ENCODE measurements at regions not wholly inside any gene's neighbourhood (a gene's known extent, or its start where the extent isn't known, plus 50 kb on each side); places are given as distances from the start of the nearest gene placed in this dataset.

GRCh38 chr2:176657393-176657792 lies 388.2 kb downstream of the MTX2 start:
- Histone ChIP-seq H3K9me3 (ENCODE audit: control insufficient read depth in 1 of 2, low read length in 2 of 2) (no peaks in the 10 kb centered on the region), H3K4me3 (ENCODE audit: low read depth in 1 of 2, low read length in 2 of 2) (no peak overlapping the region), H3K27me3 (ENCODE audit: control insufficient read depth in 1 of 2, insufficient read depth in 2 of 2, low read length in 2 of 2) (peaks cover 5 to 14% of the 10 kb centered on the region in 2 donors), H3K4me1 (ENCODE audit: control insufficient read depth in 1 of 2, insufficient read depth in 2 of 2, low read length in 2 of 2) (no peaks in the 10 kb centered on the region), H3K36me3 (ENCODE audit: control insufficient read depth in 1 of 2, insufficient read depth in 2 of 2, low read length in 2 of 2) (no peaks in the 10 kb centered on the region), H3K27ac (ENCODE audit: low read depth, low read length) (no peak overlapping the region), H3K9ac (ENCODE audit: low read depth in 1 of 2, low read length in 2 of 2) (no peak overlapping the region)

- Histone ChIP-seq H3K4me1 (ENCODE audit: control insufficient read depth in 1 of 2, insufficient read depth in 2 of 2, low read length in 2 of 2) (no peaks in the 10 kb centered on the region), H3K9me3 (ENCODE audit: control insufficient read depth in 1 of 2, low read length in 2 of 2) (no peaks in the 10 kb centered on the region), H3K36me3 (ENCODE audit: control insufficient read depth in 1 of 2, insufficient read depth in 2 of 2, low read length in 2 of 2) (no peaks in the 10 kb centered on the region), H3K9ac (ENCODE audit: low read depth in 1 of 2, low read length in 2 of 2) (no peak overlapping the region), H3K27me3 (ENCODE audit: control insufficient read depth in 1 of 2, insufficient read depth in 2 of 2, low read length in 2 of 2) (peaks cover 8 to 20% of the 10 kb centered on the region in 2 donors), H3K4me3 (ENCODE audit: low read depth in 1 of 2, low read length in 2 of 2) (no peak overlapping the region), H3K27ac (ENCODE audit: low read depth, low read length) (no peak overlapping the region)
Observed at GRCh38 chr2:176658708-176659107, 389.5 kb downstream of the MTX2 start.

GRCh38 chr2:176662753-176663152 lies 393.5 kb downstream of the MTX2 start:
- H3K27ac ChIP-seq (ENCODE audit: low read depth, low read length) = no peak overlapping the region
- H3K27me3 ChIP-seq (ENCODE audit: control insufficient read depth in 1 of 2, insufficient read depth in 2 of 2, low read length in 2 of 2) = peaks cover 8 to 25% of the 10 kb centered on the region in 2 donors
- no peak overlapping the region for H3K4me3 ChIP-seq (ENCODE audit: low read depth in 1 of 2, low read length in 2 of 2)
- H3K9ac ChIP-seq (ENCODE audit: low read depth in 1 of 2, low read length in 2 of 2) = no peak overlapping the region
- no peaks in the 10 kb centered on the region for H3K4me1 ChIP-seq (ENCODE audit: control insufficient read depth in 1 of 2, insufficient read depth in 2 of 2, low read length in 2 of 2)
- no peaks in the 10 kb centered on the region for H3K9me3 ChIP-seq (ENCODE audit: control insufficient read depth in 1 of 2, low read length in 2 of 2)
- no peaks in the 10 kb centered on the region for H3K36me3 ChIP-seq (ENCODE audit: control insufficient read depth in 1 of 2, insufficient read depth in 2 of 2, low read length in 2 of 2)

GRCh38 chr2:176664478-176664877 lies 395.2 kb downstream of the MTX2 start:
- no peaks in the 10 kb centered on the region for H3K9me3 ChIP-seq (ENCODE audit: control insufficient read depth in 1 of 2, low read length in 2 of 2)
- H3K4me3 ChIP-seq (ENCODE audit: low read depth in 1 of 2, low read length in 2 of 2) = no peak overlapping the region

GRCh38 chr2:176665086-176665485 lies 395.8 kb downstream of the MTX2 start:
- Histone ChIP-seq H3K27ac (ENCODE audit: low read depth, low read length) (no peak overlapping the region), H3K36me3 (ENCODE audit: control insufficient read depth in 1 of 2, insufficient read depth in 2 of 2, low read length in 2 of 2) (no peaks in the 10 kb centered on the region), H3K9me3 (ENCODE audit: control insufficient read depth in 1 of 2, low read length in 2 of 2) (no peaks in the 10 kb centered on the region), H3K4me1 (ENCODE audit: control insufficient read depth in 1 of 2, insufficient read depth in 2 of 2, low read length in 2 of 2) (no peaks in the 10 kb centered on the region), H3K9ac (ENCODE audit: low read depth in 1 of 2, low read length in 2 of 2) (no peak overlapping the region), H3K4me3 (ENCODE audit: low read depth in 1 of 2, low read length in 2 of 2) (no peak overlapping the region), H3K27me3 (ENCODE audit: control insufficient read depth in 1 of 2, insufficient read depth in 2 of 2, low read length in 2 of 2) (peaks cover 6 to 32% of the 10 kb centered on the region in 2 donors)

More at GRCh38 chr2:176664478-176664877, 395.2 kb downstream of the MTX2 start:
- Histone ChIP-seq H3K27ac (ENCODE audit: low read depth, low read length) (no peak overlapping the region), H3K4me1 (ENCODE audit: control insufficient read depth in 1 of 2, insufficient read depth in 2 of 2, low read length in 2 of 2) (no peaks in the 10 kb centered on the region), H3K36me3 (ENCODE audit: control insufficient read depth in 1 of 2, insufficient read depth in 2 of 2, low read length in 2 of 2) (no peaks in the 10 kb centered on the region), H3K27me3 (ENCODE audit: control insufficient read depth in 1 of 2, insufficient read depth in 2 of 2, low read length in 2 of 2) (peaks cover 6 to 31% of the 10 kb centered on the region in 2 donors), H3K9ac (ENCODE audit: low read depth in 1 of 2, low read length in 2 of 2) (no peak overlapping the region)

GRCh38 chr2:176668912-176669311 lies 399.7 kb downstream of the MTX2 start:
- Histone ChIP-seq H3K9ac (ENCODE audit: low read depth in 1 of 2, low read length in 2 of 2) (no peak overlapping the region), H3K27ac (ENCODE audit: low read depth, low read length) (no peak overlapping the region), H3K27me3 (ENCODE audit: control insufficient read depth in 1 of 2, insufficient read depth in 2 of 2, low read length in 2 of 2) (peaks cover 0 to 25% of the 10 kb centered on the region in 2 donors), H3K36me3 (ENCODE audit: control insufficient read depth in 1 of 2, insufficient read depth in 2 of 2, low read length in 2 of 2) (no peaks in the 10 kb centered on the region), H3K4me3 (ENCODE audit: low read depth in 1 of 2, low read length in 2 of 2) (no peak overlapping the region), H3K4me1 (ENCODE audit: control insufficient read depth in 1 of 2, insufficient read depth in 2 of 2, low read length in 2 of 2) (no peaks in the 10 kb centered on the region), H3K9me3 (ENCODE audit: control insufficient read depth in 1 of 2, low read length in 2 of 2) (no peaks in the 10 kb centered on the region)

- H3K4me3 ChIP-seq (ENCODE audit: low read depth in 1 of 2, low read length in 2 of 2) = no peak overlapping the region
- no peaks in the 10 kb centered on the region for H3K4me1 ChIP-seq (ENCODE audit: control insufficient read depth in 1 of 2, insufficient read depth in 2 of 2, low read length in 2 of 2)
- H3K27ac ChIP-seq (ENCODE audit: low read depth, low read length) = no peak overlapping the region
- no peaks in the 10 kb centered on the region for H3K9me3 ChIP-seq (ENCODE audit: control insufficient read depth in 1 of 2, low read length in 2 of 2)
- peaks cover 0 to 25% of the 10 kb centered on the region in 2 donors for H3K27me3 ChIP-seq (ENCODE audit: control insufficient read depth in 1 of 2, insufficient read depth in 2 of 2, low read length in 2 of 2)
- H3K9ac ChIP-seq (ENCODE audit: low read depth in 1 of 2, low read length in 2 of 2) = no peak overlapping the region
- H3K36me3 ChIP-seq (ENCODE audit: control insufficient read depth in 1 of 2, insufficient read depth in 2 of 2, low read length in 2 of 2) = no peaks in the 10 kb centered on the region
Observed at GRCh38 chr2:176669398-176670174, 400.3 kb downstream of the MTX2 start.

- Histone ChIP-seq H3K4me1 (ENCODE audit: control insufficient read depth in 1 of 2, insufficient read depth in 2 of 2, low read length in 2 of 2) (no peaks in the 10 kb centered on the region), H3K36me3 (ENCODE audit: control insufficient read depth in 1 of 2, insufficient read depth in 2 of 2, low read length in 2 of 2) (no peaks in the 10 kb centered on the region), H3K27ac (ENCODE audit: low read depth, low read length) (no peak overlapping the region), H3K9me3 (ENCODE audit: control insufficient read depth in 1 of 2, low read length in 2 of 2) (no peaks in the 10 kb centered on the region), H3K4me3 (ENCODE audit: low read depth in 1 of 2, low read length in 2 of 2) (no peak overlapping the region), H3K9ac (ENCODE audit: low read depth in 1 of 2, low read length in 2 of 2) (no peak overlapping the region), H3K27me3 (ENCODE audit: control insufficient read depth in 1 of 2, insufficient read depth in 2 of 2, low read length in 2 of 2) (peaks cover 14 to 18% of the 10 kb centered on the region in 2 donors)
Observed at GRCh38 chr2:176675271-176675949, 406.2 kb downstream of the MTX2 start.

GRCh38 chr2:176677746-176678265 lies 408.6 kb downstream of the MTX2 start:
- H3K27ac ChIP-seq (ENCODE audit: low read depth, low read length) = no peak overlapping the region
- no peaks in the 10 kb centered on the region for H3K4me1 ChIP-seq (ENCODE audit: control insufficient read depth in 1 of 2, insufficient read depth in 2 of 2, low read length in 2 of 2)
- H3K36me3 ChIP-seq (ENCODE audit: control insufficient read depth in 1 of 2, insufficient read depth in 2 of 2, low read length in 2 of 2) = no peaks in the 10 kb centered on the region
- no peak overlapping the region for H3K4me3 ChIP-seq (ENCODE audit: low read depth in 1 of 2, low read length in 2 of 2)
- H3K9ac ChIP-seq (ENCODE audit: low read depth in 1 of 2, low read length in 2 of 2) = no peak overlapping the region
- no peaks in the 10 kb centered on the region for H3K9me3 ChIP-seq (ENCODE audit: control insufficient read depth in 1 of 2, low read length in 2 of 2)
- H3K27me3 ChIP-seq (ENCODE audit: control insufficient read depth in 1 of 2, insufficient read depth in 2 of 2, low read length in 2 of 2) = peaks cover 14 to 26% of the 10 kb centered on the region in 2 donors

GRCh38 chr2:176678571-176678970 lies 409.3 kb downstream of the MTX2 start:
- Histone ChIP-seq H3K27ac (ENCODE audit: low read depth, low read length) (no peak overlapping the region), H3K27me3 (ENCODE audit: control insufficient read depth in 1 of 2, insufficient read depth in 2 of 2, low read length in 2 of 2) (peaks cover 14 to 31% of the 10 kb centered on the region in 2 donors), H3K9ac (ENCODE audit: low read depth in 1 of 2, low read length in 2 of 2) (no peak overlapping the region), H3K9me3 (ENCODE audit: control insufficient read depth in 1 of 2, low read length in 2 of 2) (no peaks in the 10 kb centered on the region), H3K36me3 (ENCODE audit: control insufficient read depth in 1 of 2, insufficient read depth in 2 of 2, low read length in 2 of 2) (no peaks in the 10 kb centered on the region), H3K4me1 (ENCODE audit: control insufficient read depth in 1 of 2, insufficient read depth in 2 of 2, low read length in 2 of 2) (no peaks in the 10 kb centered on the region), H3K4me3 (ENCODE audit: low read depth in 1 of 2, low read length in 2 of 2) (no peak overlapping the region)

Measured in duodenal mucosa (tissue), 2 donors.